NT2/D1 (cell line): ENCODE measurements at regions not wholly inside any gene's neighbourhood (a gene's known extent, or its start where the extent isn't known, plus 50 kb on each side); places are given as distances from the start of the nearest gene placed in this dataset.

Experiments
- DNase-seq: peaks from one replicate; pipeline ENCODE4 v3.0.0-alpha.2; 2011; ENCODE audit warnings: low read depth, low spot score
- H3K27me3 ChIP-seq: 2 replicates; pipeline ENCODE4 v1.6.0; 2011; ENCODE audit warnings: mild to moderate bottlenecking; ENCODE audit not compliant: insufficient read length, insufficient read depth
- H3K36me3 ChIP-seq: 2 replicates; pipeline ENCODE4 v1.6.1; 2011; ENCODE audit warnings: mild to moderate bottlenecking, low read length, mixed read lengths; ENCODE audit not compliant: insufficient read depth, insufficient read length
- H3K4me1 ChIP-seq: 2 replicates; pipeline ENCODE4 v1.5.1; 2011; ENCODE audit not compliant: insufficient read depth, insufficient read length
- H3K4me3 ChIP-seq: 2 replicates; pipeline ENCODE4 v1.5.1; 2011; ENCODE audit warnings: low read depth; ENCODE audit not compliant: insufficient read length
- H3K9ac ChIP-seq: 2 replicates; pipeline ENCODE4 v1.6.0; 2011; ENCODE audit warnings: low read depth; ENCODE audit not compliant: insufficient read length
- H3K9me3 ChIP-seq: 2 replicates; pipeline ENCODE4 v1.5.1; 2011; ENCODE audit warnings: mild to moderate bottlenecking, low read length; ENCODE audit not compliant: insufficient read depth
- SUZ12 ChIP-seq: IDR thresholded peaks from 2 replicates; pipeline ENCODE4 v1.6.1; 2011; ENCODE audit not compliant: insufficient read length, insufficient read depth; ENCODE audit errors: extremely low read depth
- YY1 ChIP-seq: IDR thresholded peaks from 2 replicates; pipeline ENCODE4 v1.6.1; 2011; ENCODE audit not compliant: insufficient read length, insufficient read depth
- ZNF274 ChIP-seq: IDR thresholded peaks from 2 replicates; pipeline ENCODE4 v1.6.1; 2011; ENCODE audit warnings: mild to moderate bottlenecking, low read depth, low read length

GRCh38 chr2:228556717-228557116 lies 375.2 kb upstream of the SPHKAP start:
- H3K9ac ChIP-seq, result no peak overlapping the region
- H3K27me3 ChIP-seq, result no peaks in the 10 kb centered on the region
- no peak for DNase-seq
- H3K4me3 ChIP-seq, result no peak overlapping the region
- no peak for TF ChIP-seq SUZ12
- no peak for TF ChIP-seq ZNF274
- no peak for TF ChIP-seq YY1
- H3K9me3 ChIP-seq, result no peaks in the 10 kb centered on the region
- no peaks in the 10 kb centered on the region for H3K4me1 ChIP-seq
- no peaks in the 10 kb centered on the region for H3K36me3 ChIP-seq

- Histone ChIP-seq H3K27me3 (no peaks in the 10 kb centered on the region), H3K36me3 (no peaks in the 10 kb centered on the region), H3K9ac (no peak overlapping the region), H3K9me3 (peaks cover 11% of the 10 kb centered on the region), H3K4me3 (no peak overlapping the region), H3K4me1 (no peaks in the 10 kb centered on the region)
- no peak for DNase-seq
- TF ChIP-seq YY1 (no peak), SUZ12 (no peak), ZNF274 (no peak)
These were observed 368.0 kb upstream of the SPHKAP start for GRCh38 chr2:228549441-228550007.

- DNase-seq, result no peak
- H3K9me3 ChIP-seq, result peaks cover 11% of the 10 kb centered on the region
- H3K27me3 ChIP-seq, result no peaks in the 10 kb centered on the region
- no peak overlapping the region for H3K4me3 ChIP-seq
- no peak overlapping the region for H3K9ac ChIP-seq
- TF ChIP-seq ZNF274, result no peak
- TF ChIP-seq SUZ12, result no peak
- no peak for TF ChIP-seq YY1
- H3K4me1 ChIP-seq, result no peaks in the 10 kb centered on the region
- H3K36me3 ChIP-seq, result no peaks in the 10 kb centered on the region
These were observed 366.7 kb upstream of the SPHKAP start for GRCh38 chr2:228548230-228548629.

- TF ChIP-seq YY1, result no peak
- no peak for TF ChIP-seq ZNF274
- TF ChIP-seq SUZ12, result no peak
- peaks cover 11% of the 10 kb centered on the region for H3K9me3 ChIP-seq
- H3K27me3 ChIP-seq, result no peaks in the 10 kb centered on the region
- DNase-seq, result peak; percentile 6
- H3K4me3 ChIP-seq, result no peak overlapping the region
- H3K4me1 ChIP-seq, result no peaks in the 10 kb centered on the region
- H3K36me3 ChIP-seq, result no peaks in the 10 kb centered on the region
- H3K9ac ChIP-seq, result no peak overlapping the region
These were observed 364.3 kb upstream of the SPHKAP start for GRCh38 chr2:228545748-228546145.

- TF ChIP-seq YY1 (no peak), SUZ12 (no peak)
- no peak overlapping the region for H3K9ac ChIP-seq
- H3K9me3 ChIP-seq, result peaks cover 11% of the 10 kb centered on the region
- no peak for DNase-seq
- no peaks in the 10 kb centered on the region for H3K36me3 ChIP-seq
- H3K4me3 ChIP-seq, result no peak overlapping the region
- H3K4me1 ChIP-seq, result no peaks in the 10 kb centered on the region
- no peaks in the 10 kb centered on the region for H3K27me3 ChIP-seq
These were observed 363.7 kb upstream of the SPHKAP start for GRCh38 chr2:228545041-228545747.

GRCh38 chr2:228543117-228543516 lies 361.6 kb upstream of the SPHKAP start:
- H3K9me3 ChIP-seq, result peaks cover 20% of the 10 kb centered on the region

GRCh38 chr2:228542277-228542676 lies 360.8 kb upstream of the SPHKAP start:
- Histone ChIP-seq H3K4me3 (no peak overlapping the region), H3K9ac (no peak overlapping the region), H3K4me1 (no peaks in the 10 kb centered on the region), H3K9me3 (peaks cover 27% of the 10 kb centered on the region), H3K36me3 (no peaks in the 10 kb centered on the region), H3K27me3 (no peaks in the 10 kb centered on the region)
- DNase-seq, result no peak
- TF ChIP-seq YY1 (no peak), ZNF274 (no peak), SUZ12 (no peak)

More at GRCh38 chr2:228543117-228543516, 361.6 kb upstream of the SPHKAP start:
- no peak for DNase-seq
- TF ChIP-seq ZNF274, result no peak
- no peak for TF ChIP-seq SUZ12
- no peak for TF ChIP-seq YY1
- H3K27me3 ChIP-seq, result no peaks in the 10 kb centered on the region
- H3K4me1 ChIP-seq, result no peaks in the 10 kb centered on the region
- no peaks in the 10 kb centered on the region for H3K36me3 ChIP-seq
- H3K4me3 ChIP-seq, result no peak overlapping the region
- no peak overlapping the region for H3K9ac ChIP-seq
